Fibroblast of lung (primary cell): ENCODE measurements at regions not wholly inside any gene's neighbourhood (a gene's known extent, or its start where the extent isn't known, plus 50 kb on each side); places are given as distances from the start of the nearest gene placed in this dataset.
A peak's percentile ranks its signal among the peaks of the same experiment; 100 is the strongest.

Source experiments
- DNase-seq, 2 donors: peaks; one replicate each; pipeline versions ENCODE4 v3.0.0 to v3.0.0-alpha.2; 2010; ENCODE audit warnings: low read depth in 2 of 2
- H2AFZ ChIP-seq: 2 replicates; pipeline ENCODE4 v1.5.1; 2012; ENCODE audit warnings: low read length, control low read depth, inconsistent platforms
- H3K27ac ChIP-seq: 2 replicates; pipeline ENCODE4 v1.5.1; 2011; ENCODE audit warnings: low read length, control low read depth; ENCODE audit not compliant: insufficient read depth
- H3K27me3 ChIP-seq: 2 replicates; pipeline ENCODE4 v1.5.1; 2011; ENCODE audit warnings: mild to moderate bottlenecking, low read length; ENCODE audit not compliant: control insufficient read depth, insufficient read depth
- H3K36me3 ChIP-seq: 2 replicates; pipeline ENCODE4 v1.5.1; 2011; ENCODE audit warnings: low read length; ENCODE audit not compliant: control insufficient read depth, insufficient read depth
- H3K4me1 ChIP-seq: 2 replicates; pipeline ENCODE4 v1.5.1; 2011; ENCODE audit warnings: low read length; ENCODE audit not compliant: control insufficient read depth, insufficient read depth; ENCODE audit errors: extremely low read depth
- H3K4me2 ChIP-seq: 2 replicates; pipeline ENCODE4 v1.5.1; 2011; ENCODE audit warnings: low read length, control low read depth; ENCODE audit not compliant: insufficient read depth; ENCODE audit errors: extremely low read depth
- H3K4me3 ChIP-seq, 4 experiments: fragments of 200-600 bp in 1 of 4; sonication (generic) in 1 of 4; replicated peaks in 1 of 4; 2 replicates each; pipeline ENCODE4 v1.5.1; 2011 to 2016; ENCODE audit warnings: low read length in 4 of 4, low read depth in 3 of 4, mild to moderate bottlenecking in 3 of 4, control low read depth in 2 of 4, inconsistent platforms in 1 of 4, mixed read lengths in 1 of 4; ENCODE audit not compliant: insufficient read depth in 1 of 4; ENCODE audit errors: control extremely low read depth in 1 of 4
- H3K79me2 ChIP-seq: 2 replicates; pipeline ENCODE4 v1.5.1; 2012; ENCODE audit warnings: mild to moderate bottlenecking, low read length, inconsistent platforms; ENCODE audit not compliant: control insufficient read depth, insufficient read depth
- H3K9ac ChIP-seq: 2 replicates; pipeline ENCODE4 v1.5.1; 2011; ENCODE audit warnings: mild to moderate bottlenecking, low read length, control low read depth; ENCODE audit not compliant: insufficient read depth
- H3K9me3 ChIP-seq: 2 replicates; pipeline ENCODE4 v1.5.1; 2012; ENCODE audit warnings: low read depth, low read length; ENCODE audit not compliant: control insufficient read depth, insufficient read depth
- H4K20me1 ChIP-seq: 2 replicates; pipeline ENCODE4 v1.5.1; 2011; ENCODE audit warnings: low read length; ENCODE audit not compliant: control insufficient read depth, insufficient read depth; ENCODE audit errors: extremely low read depth
- EZH2 ChIP-seq: IDR thresholded peaks from 2 replicates; pipeline ENCODE4 v1.5.1; 2012; ENCODE audit warnings: low read length, control low read depth, mild to moderate bottlenecking; ENCODE audit errors: missing control alignments
- TF ChIP-seq, protein P1 (sequence below), 2 donors: IDR thresholded peaks in 1 of 2; conservative IDR thresholded peaks in 1 of 2; 1 replicate in 1 of 2; 2 replicates in 1 of 2; pipeline ENCODE4 v1.5.1; 2011 to 2012; ENCODE audit warnings: low read length in 2 of 2, control low read depth in 1 of 2, inconsistent platforms in 1 of 2, low read depth in 1 of 2, mild to moderate bottlenecking in 1 of 2

DNA sequence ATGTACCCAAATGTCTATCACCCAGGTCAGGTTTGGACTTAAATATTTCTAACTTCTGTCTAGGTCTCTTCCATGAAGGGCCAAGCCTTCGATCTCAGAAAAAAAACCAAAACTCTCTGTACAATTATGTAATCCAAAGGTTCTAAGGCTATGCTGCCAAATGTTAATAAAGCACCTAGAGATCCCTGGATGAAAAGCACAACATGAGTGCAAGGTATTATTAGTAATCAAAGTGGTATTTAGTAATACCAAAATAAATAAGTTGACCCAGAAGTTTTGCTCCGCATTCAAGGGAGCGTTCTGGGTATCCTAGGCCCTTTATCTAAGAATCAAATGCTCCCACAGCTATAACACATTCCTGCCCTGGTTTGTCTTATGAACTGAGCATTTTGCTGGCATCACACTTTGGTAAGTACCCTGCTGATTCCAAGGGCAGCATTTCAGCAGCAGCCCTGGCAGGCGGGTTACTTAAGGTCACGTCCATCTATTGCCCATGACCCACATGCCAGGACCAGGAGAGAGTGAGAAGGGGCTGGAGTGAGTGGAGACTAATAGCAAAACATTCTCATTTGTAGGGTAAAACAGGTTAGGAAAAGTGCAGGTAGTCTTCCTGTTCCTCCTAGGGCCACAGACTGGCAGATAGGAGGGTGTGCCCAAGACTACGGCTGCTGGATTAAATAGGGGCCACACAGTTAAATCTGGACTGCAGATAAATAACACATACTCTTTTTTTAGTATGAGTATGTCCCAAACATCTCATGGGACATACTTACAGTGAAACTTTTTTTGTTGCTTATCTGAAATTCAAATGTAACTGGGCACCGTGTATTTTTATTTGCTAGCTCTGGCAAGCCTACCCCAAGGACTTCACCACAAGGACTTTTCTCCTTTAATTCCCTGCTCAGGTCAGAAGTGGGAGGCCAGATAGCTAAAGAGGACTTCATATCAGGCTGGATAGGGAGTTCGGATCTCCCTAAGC is 76.0 kb upstream of the SNRK start:
- H3K9ac ChIP-seq, result no peak overlapping the region
- no peaks in the 10 kb centered on the region for H3K4me1 ChIP-seq
- no peaks in the 10 kb centered on the region for H3K36me3 ChIP-seq
- H3K27me3 ChIP-seq, result no peaks in the 10 kb centered on the region
- TF ChIP-seq EZH2, result no peak
- TF ChIP-seq, protein P1, sequence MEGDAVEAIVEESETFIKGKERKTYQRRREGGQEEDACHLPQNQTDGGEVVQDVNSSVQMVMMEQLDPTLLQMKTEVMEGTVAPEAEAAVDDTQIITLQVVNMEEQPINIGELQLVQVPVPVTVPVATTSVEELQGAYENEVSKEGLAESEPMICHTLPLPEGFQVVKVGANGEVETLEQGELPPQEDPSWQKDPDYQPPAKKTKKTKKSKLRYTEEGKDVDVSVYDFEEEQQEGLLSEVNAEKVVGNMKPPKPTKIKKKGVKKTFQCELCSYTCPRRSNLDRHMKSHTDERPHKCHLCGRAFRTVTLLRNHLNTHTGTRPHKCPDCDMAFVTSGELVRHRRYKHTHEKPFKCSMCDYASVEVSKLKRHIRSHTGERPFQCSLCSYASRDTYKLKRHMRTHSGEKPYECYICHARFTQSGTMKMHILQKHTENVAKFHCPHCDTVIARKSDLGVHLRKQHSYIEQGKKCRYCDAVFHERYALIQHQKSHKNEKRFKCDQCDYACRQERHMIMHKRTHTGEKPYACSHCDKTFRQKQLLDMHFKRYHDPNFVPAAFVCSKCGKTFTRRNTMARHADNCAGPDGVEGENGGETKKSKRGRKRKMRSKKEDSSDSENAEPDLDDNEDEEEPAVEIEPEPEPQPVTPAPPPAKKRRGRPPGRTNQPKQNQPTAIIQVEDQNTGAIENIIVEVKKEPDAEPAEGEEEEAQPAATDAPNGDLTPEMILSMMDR (conservative IDR thresholded peaks at IDR 0.05 in 1 of 2, IDR thresholded peaks at IDR 0.05 in 1 of 2; ENCODE audit: low read depth in 1 of 2, low read length in 2 of 2), result no peak
- no peak overlapping the region for H3K4me3 ChIP-seq
- H4K20me1 ChIP-seq, result no peaks in the 10 kb centered on the region
- no peaks in the 10 kb centered on the region for H3K9me3 ChIP-seq
- no peaks in the 10 kb centered on the region for H3K79me2 ChIP-seq
- no peak overlapping the region for H3K4me2 ChIP-seq
- no peak overlapping the region for H3K27ac ChIP-seq
- no peak overlapping the region for H2AFZ ChIP-seq
- no peak for DNase-seq

DNA sequence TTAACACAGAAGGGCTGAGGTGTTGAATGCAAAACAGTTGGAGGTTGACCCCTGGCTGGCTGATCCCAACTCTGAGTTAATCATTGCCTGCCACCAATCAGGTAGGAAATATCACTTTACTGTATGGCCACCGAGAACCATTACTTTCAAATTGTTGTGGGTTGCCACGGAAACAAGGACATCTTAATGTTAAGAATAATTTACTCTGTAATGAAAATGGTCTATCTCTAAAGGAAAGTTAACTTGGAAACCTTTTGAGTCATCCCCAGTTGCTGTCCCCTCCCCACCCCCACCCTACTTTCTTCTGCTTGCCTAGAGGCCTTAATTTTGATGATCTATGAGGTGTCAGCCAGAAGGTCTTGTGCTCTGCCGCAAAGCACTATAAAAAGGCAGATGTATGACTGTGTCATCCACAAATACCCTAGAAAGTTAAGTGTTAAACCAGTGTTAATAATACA is 78.7 kb upstream of the SNRK start:
- H3K79me2 ChIP-seq, result no peaks in the 10 kb centered on the region
- H3K9me3 ChIP-seq, result no peaks in the 10 kb centered on the region
- H3K4me3 ChIP-seq, result no peak overlapping the region
- no peaks in the 10 kb centered on the region for H4K20me1 ChIP-seq
- H3K4me2 ChIP-seq, result no peak overlapping the region
- TF ChIP-seq EZH2, result no peak
- TF ChIP-seq, protein P1 (conservative IDR thresholded peaks at IDR 0.05 in 1 of 2, IDR thresholded peaks at IDR 0.05 in 1 of 2; ENCODE audit: low read depth in 1 of 2, low read length in 2 of 2), result no peak
- H3K36me3 ChIP-seq, result no peaks in the 10 kb centered on the region
- peak in 1 of 2 donors; percentile 36 for DNase-seq
- no peaks in the 10 kb centered on the region for H3K4me1 ChIP-seq
- no peak overlapping the region for H3K27ac ChIP-seq
- H2AFZ ChIP-seq, result no peak overlapping the region
- no peaks in the 10 kb centered on the region for H3K27me3 ChIP-seq
- H3K9ac ChIP-seq, result no peak overlapping the region

DNA sequence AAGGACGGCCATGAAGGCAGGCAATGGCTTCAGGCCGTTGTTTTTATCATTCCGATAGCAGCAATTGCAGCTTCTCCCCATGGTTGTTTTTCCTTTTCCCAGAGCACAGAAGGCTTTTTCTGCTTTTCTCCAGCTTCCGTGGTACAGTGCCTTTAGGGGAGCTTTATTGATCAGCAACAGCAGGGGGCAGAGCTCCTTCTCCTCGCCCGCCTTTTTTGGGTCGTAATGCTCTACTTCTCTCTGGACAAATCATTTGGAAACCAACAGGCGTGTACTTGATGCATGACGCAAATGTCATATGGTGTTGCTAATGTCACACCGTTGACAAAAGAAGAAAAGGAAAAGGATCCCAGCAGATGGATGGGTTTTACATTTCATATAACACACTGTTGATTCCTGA is 79.7 kb upstream of the SNRK start:
- Histone ChIP-seq H3K4me2 (no peak overlapping the region), H3K27ac (no peak overlapping the region), H3K79me2 (no peaks in the 10 kb centered on the region), H3K9ac (no peak overlapping the region), H3K9me3 (no peaks in the 10 kb centered on the region), H3K27me3 (no peaks in the 10 kb centered on the region), H4K20me1 (no peaks in the 10 kb centered on the region), H3K4me1 (no peaks in the 10 kb centered on the region), H2AFZ (no peak overlapping the region), H3K36me3 (no peaks in the 10 kb centered on the region), H3K4me3 (no peak overlapping the region)
- TF ChIP-seq, protein P1 (conservative IDR thresholded peaks at IDR 0.05 in 1 of 2, IDR thresholded peaks at IDR 0.05 in 1 of 2; ENCODE audit: low read depth in 1 of 2, low read length in 2 of 2), result no peak
- no peak for TF ChIP-seq EZH2
- no peak for DNase-seq
